SH-SY5Y (cell line): ENCODE measurements at regions not wholly inside any gene's neighbourhood (a gene's known extent, or its start where the extent isn't known, plus 50 kb on each side); places are given as distances from the start of the nearest gene placed in this dataset.

Source experiments
- GATA2 ChIP-seq: IDR thresholded peaks from 2 replicates; pipeline ENCODE4 v1.6.1; 2011; ENCODE audit warnings: mild to moderate bottlenecking, low read depth, low read length
- GATA3 ChIP-seq: IDR thresholded peaks from 2 replicates; pipeline ENCODE4 v1.6.1; 2011; ENCODE audit warnings: low read depth, mild to moderate bottlenecking, low read length, moderate library complexity

- TF ChIP-seq GATA2: no peak
- TF ChIP-seq GATA3: no peak
Measured at GRCh38 chr11:81819462-81819861, 914.2 kb downstream of the FAM181B start.
